Keratinocyte (primary cell): ENCODE measurements at regions not wholly inside any gene's neighbourhood (a gene's known extent, or its start where the extent isn't known, plus 50 kb on each side); places are given as distances from the start of the nearest gene placed in this dataset.

Experiments used
- EZH2 ChIP-seq: IDR thresholded peaks from one replicate; pipeline ENCODE4 v1.6.1; 2012; ENCODE audit warnings: inconsistent platforms, mild to moderate bottlenecking, low read length, moderate library complexity
- TF ChIP-seq, protein P1 (sequence below), 3 experiments: IDR thresholded peaks in 1 of 3; conservative IDR thresholded peaks in 1 of 3; optimal IDR thresholded peaks in 1 of 3; 2 replicates in 2 of 3; 3 replicates in 1 of 3; pipeline versions ENCODE3 to v1.5.1; 2011; ENCODE audit warnings: low read length in 3 of 3, mild to moderate bottlenecking in 3 of 3, moderate library complexity in 2 of 3, control low read depth in 1 of 3, inconsistent platforms in 1 of 3; ENCODE audit not compliant: insufficient read depth in 2 of 3; ENCODE audit errors: extremely low read depth in 1 of 3

DNA sequence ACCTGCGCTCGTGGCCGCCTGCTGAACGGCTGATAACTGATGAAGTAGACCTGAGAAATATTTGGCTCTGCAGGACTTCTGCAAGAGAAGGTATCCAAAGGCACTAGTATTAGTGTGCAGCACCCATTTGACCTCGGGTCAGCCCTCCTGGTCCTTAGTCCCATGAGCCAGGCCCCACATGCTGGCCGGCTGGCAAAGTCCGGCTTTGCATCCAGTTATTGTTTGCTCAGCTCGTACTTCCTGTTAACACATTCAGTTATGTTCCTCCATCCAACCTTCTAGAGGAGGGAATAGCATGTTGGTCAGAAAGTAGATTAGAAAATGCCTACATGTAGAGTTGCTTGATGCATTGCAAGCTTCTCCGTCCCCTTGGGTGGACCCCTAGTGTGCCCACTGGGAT, 385.7 kb upstream of the RGMA start:
- TF ChIP-seq, protein P1, sequence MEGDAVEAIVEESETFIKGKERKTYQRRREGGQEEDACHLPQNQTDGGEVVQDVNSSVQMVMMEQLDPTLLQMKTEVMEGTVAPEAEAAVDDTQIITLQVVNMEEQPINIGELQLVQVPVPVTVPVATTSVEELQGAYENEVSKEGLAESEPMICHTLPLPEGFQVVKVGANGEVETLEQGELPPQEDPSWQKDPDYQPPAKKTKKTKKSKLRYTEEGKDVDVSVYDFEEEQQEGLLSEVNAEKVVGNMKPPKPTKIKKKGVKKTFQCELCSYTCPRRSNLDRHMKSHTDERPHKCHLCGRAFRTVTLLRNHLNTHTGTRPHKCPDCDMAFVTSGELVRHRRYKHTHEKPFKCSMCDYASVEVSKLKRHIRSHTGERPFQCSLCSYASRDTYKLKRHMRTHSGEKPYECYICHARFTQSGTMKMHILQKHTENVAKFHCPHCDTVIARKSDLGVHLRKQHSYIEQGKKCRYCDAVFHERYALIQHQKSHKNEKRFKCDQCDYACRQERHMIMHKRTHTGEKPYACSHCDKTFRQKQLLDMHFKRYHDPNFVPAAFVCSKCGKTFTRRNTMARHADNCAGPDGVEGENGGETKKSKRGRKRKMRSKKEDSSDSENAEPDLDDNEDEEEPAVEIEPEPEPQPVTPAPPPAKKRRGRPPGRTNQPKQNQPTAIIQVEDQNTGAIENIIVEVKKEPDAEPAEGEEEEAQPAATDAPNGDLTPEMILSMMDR (optimal IDR thresholded peaks at IDR 0.05 in 1 of 3, IDR thresholded peaks at IDR 0.05 in 1 of 3, conservative IDR thresholded peaks at IDR 0.05 in 1 of 3; ENCODE audit: extremely low read depth in 1 of 3, insufficient read depth in 2 of 3, low read length in 3 of 3) = no peak
- no peak for TF ChIP-seq EZH2
